ENCODE measurements at regions not wholly inside any gene's neighbourhood (a gene's known extent, or its start where the extent isn't known, plus 50 kb on each side); places are given as distances from the start of the nearest gene placed in this dataset.
A peak's percentile ranks its signal among the peaks of the same experiment; 100 is the strongest.
"Not testable (repeated sequence)": the region's sequence is repeated elsewhere in the genome, so short reads cannot be mapped to it uniquely, and the experiment has no call there.

DNA sequence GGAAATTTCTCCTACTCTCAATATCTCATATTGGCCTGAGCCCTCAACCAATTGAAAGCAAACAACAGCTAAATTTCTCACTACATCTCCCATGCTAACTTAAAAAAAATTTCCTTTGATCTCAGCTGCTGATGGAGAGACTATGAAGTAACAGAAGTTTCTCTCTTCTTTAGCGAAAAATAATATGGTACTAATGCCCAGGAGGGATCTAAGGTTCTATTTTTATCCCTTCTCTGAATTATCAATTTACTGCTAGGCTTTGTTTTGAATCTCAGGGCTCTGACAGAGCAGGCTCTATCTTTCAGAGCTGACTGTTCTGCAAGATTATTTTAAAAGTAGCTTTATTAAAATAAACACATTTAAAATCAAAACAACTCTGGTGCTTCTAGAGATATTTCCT, 558.6 kb downstream of the KCNA4 start:
- H3K27ac ChIP-seq: no peak overlapping the region
- TF ChIP-seq, protein P1, sequence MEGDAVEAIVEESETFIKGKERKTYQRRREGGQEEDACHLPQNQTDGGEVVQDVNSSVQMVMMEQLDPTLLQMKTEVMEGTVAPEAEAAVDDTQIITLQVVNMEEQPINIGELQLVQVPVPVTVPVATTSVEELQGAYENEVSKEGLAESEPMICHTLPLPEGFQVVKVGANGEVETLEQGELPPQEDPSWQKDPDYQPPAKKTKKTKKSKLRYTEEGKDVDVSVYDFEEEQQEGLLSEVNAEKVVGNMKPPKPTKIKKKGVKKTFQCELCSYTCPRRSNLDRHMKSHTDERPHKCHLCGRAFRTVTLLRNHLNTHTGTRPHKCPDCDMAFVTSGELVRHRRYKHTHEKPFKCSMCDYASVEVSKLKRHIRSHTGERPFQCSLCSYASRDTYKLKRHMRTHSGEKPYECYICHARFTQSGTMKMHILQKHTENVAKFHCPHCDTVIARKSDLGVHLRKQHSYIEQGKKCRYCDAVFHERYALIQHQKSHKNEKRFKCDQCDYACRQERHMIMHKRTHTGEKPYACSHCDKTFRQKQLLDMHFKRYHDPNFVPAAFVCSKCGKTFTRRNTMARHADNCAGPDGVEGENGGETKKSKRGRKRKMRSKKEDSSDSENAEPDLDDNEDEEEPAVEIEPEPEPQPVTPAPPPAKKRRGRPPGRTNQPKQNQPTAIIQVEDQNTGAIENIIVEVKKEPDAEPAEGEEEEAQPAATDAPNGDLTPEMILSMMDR (conservative IDR thresholded peaks at IDR 0.05): no peak

DNA sequence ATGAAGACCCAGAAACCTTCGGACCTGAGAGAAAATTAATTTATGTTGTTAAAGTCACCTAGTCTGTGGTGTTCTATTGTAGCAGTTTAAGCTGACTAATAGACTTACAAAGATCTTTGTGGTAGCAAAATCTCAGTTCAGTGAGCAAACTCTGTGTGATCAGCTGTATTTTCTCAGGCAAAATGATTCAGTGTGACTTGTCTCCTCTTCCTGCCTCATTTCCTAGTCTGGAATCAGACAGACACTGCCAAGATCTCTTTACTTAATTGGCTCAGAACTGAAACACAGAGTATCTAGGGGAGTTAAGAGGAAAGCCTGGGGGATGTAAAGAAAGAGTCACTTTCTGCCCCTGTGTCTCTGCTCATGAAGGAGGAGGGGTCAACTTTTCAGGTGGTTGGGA, 564.7 kb downstream of the KCNA4 start:
- no peak overlapping the region for H3K27ac ChIP-seq

DNA sequence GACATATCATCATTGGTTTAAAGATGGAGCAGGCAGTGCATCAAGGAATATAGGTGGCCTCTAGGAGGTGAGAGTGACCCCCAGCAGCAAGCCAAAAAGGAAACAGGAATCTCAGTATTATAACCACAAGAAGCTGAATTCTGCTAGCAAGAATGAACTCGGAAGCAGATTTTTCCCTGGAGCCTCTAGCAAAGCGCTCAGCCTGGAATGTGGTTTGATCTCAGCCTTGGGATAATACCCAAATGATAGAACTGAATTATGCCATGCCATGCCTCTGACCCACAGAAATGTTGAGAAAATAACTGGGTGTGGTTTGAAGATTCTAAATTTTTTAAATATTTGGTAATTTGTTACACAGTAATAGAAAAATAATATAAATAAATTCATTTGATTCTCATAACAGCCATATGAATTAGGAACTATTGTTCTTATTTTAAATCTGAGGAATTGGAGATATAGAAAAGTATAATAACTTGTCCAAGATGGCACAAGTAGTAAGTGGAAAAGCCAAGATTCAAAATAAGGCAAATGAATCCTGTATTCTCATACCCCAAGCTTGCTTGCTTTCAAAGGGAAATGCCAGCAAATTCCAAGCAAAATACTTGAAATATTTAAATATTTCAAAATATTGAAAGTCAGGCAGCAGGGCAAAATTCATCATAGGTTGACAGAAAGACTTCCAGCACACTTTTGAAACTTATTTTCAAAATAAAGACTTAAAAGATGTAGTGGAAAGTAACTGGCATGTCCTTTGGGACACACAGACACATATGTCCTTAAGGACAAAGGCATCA, 567.4 kb downstream of the KCNA4 start:
- no peak overlapping the region for H3K27ac ChIP-seq
- TF ChIP-seq, protein P1 (conservative IDR thresholded peaks at IDR 0.05): no peak

More for the DNA sequence above, 564.7 kb downstream of the KCNA4 start:
- TF ChIP-seq, protein P1 (conservative IDR thresholded peaks at IDR 0.05): no peak

DNA sequence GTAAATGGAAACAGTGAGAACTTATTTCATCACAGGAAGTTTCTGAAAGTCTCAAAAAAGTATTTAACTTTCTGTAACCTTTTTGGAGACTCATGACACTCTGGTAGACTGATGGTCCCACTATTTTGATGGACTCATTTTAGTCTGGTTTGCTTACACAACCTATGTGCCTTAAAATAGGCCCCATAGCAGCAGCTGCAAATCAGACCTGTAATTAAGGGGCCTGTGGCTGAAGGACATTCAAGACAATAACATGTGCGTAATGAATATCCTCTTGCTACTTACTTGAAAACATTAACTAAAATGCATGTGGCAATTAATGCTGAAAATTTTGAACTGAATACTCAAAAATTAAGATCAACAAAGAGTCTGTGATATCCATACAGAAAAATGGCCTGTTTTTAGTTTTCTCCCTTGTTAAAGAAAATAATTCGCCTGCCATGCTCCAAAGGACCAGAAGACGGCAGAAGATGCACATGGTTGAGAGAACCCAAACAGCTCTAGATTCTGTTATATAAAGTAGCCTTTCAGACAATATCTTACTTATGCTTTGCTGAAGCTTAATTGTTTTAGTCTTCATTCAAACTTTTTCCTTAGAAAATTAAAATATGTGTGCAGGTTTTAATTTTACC, 568.5 kb downstream of the KCNA4 start:
- TF ChIP-seq, protein P1 (conservative IDR thresholded peaks at IDR 0.05): peak; percentile 77
- no peak overlapping the region for H3K27ac ChIP-seq

DNA sequence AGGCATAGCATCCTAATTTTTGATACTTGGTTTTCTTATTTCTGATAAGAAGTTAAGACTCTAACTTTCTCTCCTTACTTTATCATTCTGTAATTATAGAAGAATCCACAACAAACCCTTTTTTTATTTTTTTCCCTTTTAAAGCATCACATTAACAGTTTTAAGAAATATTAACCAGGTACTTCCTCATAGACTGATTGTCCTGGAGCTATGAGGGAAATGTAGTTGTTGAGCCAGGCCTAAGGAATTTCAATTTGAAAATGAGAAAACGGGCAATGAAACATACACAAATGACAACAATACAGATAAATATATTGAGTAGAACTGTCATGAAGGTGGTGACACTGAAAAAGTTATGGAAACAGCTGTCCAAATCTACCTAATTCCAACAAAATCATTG, 569.0 kb downstream of the KCNA4 start:
- TF ChIP-seq, protein P1 (conservative IDR thresholded peaks at IDR 0.05): no peak
- H3K27ac ChIP-seq: no peak overlapping the region

DNA sequence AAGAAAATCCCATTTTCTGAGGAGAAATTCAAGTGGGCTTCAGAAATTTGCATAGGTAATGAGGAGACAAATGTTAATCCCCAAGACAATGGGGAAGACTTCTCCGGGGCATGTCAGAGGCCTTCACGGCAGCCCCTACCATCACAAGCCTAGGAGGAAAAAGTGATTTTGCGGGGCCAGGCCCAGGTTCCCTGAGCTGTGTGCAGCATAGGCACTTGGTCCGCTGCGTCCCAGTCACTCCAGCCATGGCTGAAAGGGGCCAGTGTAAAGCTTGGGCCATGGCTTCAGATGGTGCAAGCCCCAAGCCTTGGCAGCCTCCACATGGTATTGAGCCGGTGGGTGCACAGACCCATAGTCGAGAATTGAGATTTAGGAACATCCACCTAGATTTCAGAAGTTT, 570.7 kb downstream of the KCNA4 start:
- TF ChIP-seq, protein P1 (conservative IDR thresholded peaks at IDR 0.05): no peak
- no peak overlapping the region for H3K27ac ChIP-seq

DNA sequence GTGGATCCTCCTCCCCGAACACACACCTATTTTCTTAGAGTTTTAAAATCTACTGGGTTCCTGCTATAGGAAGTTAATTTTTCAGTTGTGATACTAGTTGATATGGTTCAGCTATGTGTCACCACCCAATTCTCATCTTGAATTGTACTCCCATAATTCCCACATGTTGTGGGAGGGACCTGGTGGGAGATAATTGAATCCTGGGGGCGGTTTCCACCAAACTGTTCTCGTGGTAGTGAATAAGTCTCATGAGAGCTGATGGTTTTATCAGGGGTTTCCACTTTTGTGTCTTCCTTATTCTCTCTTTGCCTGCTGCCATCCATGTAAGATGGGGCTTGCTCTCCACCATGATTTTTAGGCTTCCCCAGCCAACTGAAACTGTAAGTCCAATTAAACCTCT, 571.6 kb downstream of the KCNA4 start:
- H3K27ac ChIP-seq: not testable (repeated sequence)

DNA sequence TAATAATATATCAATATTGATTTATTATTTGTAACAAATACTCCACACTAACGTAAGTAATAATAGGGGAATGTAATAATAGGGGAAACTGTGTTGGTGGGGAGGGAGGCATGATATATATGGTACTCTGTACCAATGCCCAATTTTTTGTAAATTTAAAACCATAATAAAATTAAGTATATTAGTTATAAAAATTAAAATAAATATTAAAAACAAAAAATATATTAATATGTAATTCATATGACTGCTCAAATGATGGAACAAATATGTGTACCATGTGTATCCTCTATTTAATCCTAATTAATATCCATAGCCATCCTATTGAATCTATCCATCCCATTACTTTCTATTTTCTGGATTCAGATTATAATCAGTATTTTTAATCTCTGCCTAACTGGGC, 578.0 kb downstream of the KCNA4 start:
- H3K27ac ChIP-seq: no peak overlapping the region
- TF ChIP-seq, protein P1 (conservative IDR thresholded peaks at IDR 0.05): no peak
